NCI-H146 (cell line): ENCODE measurements at regions not wholly inside any gene's neighbourhood (a gene's known extent, or its start where the extent isn't known, plus 50 kb on each side); places are given as distances from the start of the nearest gene placed in this dataset.

ENCODE experiments used
- DNase-seq: peaks from one replicate; lab custom pipeline; 2025; lab: John Stamatoyannopoulos, UW

- DNase-seq = no peak
These were observed 202.8 kb upstream of the CITED2 start for GRCh38 chr6:139577124-139577762.

DNA sequence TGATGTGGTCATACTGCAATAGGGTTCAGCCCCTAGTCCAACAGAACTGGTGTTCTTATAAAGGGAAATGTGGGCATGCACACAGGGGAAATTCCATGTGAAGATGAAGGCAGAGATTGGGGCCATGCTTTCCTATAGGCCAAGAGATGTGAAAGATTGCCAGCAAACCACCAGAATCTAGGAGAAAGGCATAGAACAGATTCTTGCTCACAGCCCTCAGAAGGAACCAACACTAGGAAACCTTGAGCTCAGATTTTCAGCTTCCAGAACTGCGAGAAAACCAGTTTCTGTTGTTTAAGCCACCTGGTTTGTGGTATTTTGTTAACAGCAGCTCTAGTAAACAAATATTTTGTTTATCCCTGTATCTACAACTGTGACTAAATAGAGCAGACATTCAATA, 197.6 kb upstream of the CITED2 start:
- DNase-seq = no peak

GRCh38 chr6:139570166-139570565, 195.7 kb upstream of the CITED2 start:
- DNase-seq = no peak

DNA sequence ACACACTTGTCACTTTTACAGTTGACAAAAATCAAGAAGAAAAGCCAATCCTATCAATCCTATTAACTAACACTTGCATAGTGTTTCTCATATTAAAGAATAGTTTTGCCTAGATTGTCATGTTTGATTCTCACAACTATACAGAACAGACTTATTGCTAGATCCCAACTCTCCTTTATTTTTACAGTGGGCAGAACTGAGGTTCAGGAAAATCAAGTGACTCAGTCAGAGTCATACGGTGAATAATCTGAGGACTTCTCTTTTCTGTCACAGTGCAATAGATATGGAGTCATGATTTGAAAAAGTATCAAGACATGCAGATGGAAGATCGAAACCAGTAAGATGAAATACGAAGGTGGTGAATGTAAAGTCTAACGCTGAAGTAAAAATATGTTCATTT, 195.1 kb upstream of the CITED2 start:
- DNase-seq = no peak

DNA sequence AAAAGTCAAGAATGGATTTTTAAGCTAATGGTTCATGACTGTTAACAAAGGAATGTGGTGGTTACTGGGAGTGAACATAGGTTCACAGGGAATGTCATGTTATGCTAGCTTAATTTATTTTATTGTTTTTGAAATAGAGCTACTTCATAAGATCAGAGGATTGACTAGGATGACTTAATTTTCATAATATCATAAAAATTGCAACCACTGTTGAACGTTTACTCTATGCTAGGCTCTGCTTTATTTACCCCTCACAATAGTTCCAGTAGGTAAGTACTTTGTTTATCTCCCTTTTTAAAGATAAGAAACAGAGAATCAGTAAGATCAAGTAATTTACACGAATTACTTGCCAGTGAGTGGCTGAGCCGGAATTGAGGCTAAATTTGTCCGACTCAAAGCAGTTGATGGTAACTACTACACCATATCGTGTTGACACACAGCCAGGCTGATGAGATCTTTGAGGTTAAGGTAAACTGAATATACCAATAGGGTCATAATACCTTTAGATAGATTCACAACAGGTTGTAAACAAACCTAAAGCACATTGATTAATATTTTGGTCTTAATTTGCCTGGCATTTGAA, 194.6 kb upstream of the CITED2 start:
- no peak for DNase-seq

- DNase-seq = no peak
These were observed 193.9 kb upstream of the CITED2 start for GRCh38 chr6:139568151-139568955.

GRCh38 chr6:139567095-139567494, 192.6 kb upstream of the CITED2 start:
- no peak for DNase-seq

DNA sequence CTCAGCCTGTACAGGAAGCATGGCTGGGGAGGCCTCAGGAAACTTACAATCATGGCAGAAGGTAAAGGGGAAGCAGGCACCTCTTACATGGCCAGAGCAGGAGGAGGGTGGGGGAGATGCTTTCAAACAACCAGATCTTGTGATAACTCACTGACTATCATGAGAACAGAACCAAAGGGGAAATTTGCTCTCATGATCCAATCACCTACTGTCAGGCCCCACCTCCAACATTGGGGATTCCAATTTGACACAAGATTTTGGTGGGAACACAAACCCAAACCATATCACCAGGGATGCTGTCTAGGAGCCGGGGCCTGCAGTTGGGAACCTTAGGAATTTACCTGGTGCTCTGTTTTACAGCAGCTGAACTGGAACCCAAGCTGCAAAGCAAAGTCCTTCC, 191.1 kb upstream of the CITED2 start:
- DNase-seq = no peak

- no peak for DNase-seq
These were observed 183.1 kb upstream of the CITED2 start for GRCh38 chr6:139557547-139557946.

DNA sequence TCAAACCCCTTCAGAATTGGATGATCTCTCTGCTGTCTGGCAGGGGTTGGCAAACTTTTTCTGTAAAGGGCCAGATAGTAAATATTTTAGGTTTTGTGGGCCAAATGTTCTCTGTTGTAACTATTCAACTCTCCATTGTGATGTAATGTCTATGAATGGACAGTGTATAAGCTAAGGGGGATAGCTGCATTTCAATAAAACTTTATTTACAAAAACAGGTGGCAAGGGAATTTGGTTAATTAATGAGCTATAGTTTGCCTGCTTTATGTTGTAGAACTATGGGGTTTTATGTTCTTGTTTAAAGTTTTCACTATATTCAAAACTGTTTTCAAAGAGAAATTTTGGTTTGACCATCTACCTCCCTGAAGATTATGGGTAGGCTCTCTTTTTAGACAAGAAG, 182.1 kb upstream of the CITED2 start:
- no peak for DNase-seq

GRCh38 chr6:139553916-139554315, 179.5 kb upstream of the CITED2 start:
- no peak for DNase-seq

- no peak for DNase-seq
These were observed 176.9 kb upstream of the CITED2 start for GRCh38 chr6:139551376-139551775.

DNA sequence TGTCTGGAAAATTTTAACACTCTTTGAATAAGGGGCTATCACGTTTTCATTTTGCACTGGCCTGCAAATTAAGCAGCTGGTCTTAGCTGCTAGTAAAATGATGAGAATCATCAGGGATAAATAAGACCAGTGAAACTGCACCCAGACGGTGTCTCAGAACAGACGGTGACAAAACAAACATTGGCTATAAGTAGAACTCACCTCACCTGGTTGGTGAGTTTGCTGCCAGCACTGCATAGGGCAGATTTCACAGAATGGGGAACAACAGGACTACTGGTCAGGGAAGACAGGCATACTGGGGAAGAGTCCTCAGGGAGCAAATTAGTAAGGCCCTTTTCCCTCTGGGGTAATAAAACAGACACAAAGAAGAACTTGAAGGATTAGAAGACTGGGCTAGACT, 175.9 kb upstream of the CITED2 start:
- DNase-seq = no peak

DNA sequence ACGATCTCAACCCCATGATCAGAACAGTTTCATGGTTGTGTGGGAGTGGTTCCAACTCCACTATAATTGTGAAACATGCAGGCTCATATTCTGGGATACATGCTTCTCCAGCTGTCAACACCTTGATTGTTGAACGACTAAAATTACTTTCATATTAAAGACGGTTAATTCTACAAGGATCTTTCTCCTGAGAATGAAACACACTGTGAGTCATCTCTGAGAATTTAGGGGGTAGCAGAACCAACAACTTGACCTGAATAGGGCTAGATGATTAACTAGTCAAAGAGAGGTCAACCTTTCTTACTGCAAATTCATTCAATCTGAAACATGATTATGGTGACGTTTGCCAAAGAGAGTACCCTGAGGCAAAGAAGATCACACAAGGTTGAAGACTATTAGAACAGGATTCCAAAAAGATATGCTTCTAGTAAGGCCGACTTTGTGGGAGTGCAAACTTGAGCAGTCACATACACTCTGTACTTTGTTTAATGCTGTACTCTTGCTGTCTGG, 175.2 kb upstream of the CITED2 start:
- no peak for DNase-seq

GRCh38 chr6:139547804-139548203, 173.4 kb upstream of the CITED2 start:
- no peak for DNase-seq

GRCh38 chr6:139547122-139547776, 172.8 kb upstream of the CITED2 start:
- no peak for DNase-seq

GRCh38 chr6:139546106-139546472, 171.6 kb upstream of the CITED2 start:
- no peak for DNase-seq

- DNase-seq = no peak
These were observed 171.0 kb upstream of the CITED2 start for GRCh38 chr6:139545206-139546105.

GRCh38 chr6:139544701-139545057, 170.2 kb upstream of the CITED2 start:
- no peak for DNase-seq

DNA sequence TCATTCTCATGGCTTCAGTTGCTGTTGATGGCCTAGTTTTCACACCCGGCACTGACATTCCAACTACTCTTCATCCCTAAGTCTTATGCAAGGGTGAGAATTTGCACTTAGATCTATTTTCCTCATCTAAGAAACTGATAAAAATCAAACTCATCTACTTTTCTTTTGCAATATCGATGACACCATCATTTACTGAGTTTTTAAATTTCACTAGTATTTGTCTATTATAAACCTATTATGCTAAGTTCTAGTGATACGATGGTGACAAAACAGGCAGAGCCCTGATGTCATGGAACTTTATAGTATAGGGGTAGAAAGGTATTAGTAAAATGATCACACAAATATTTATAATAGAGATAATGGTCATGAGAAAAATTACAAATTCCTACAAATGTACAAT, 167.9 kb upstream of the CITED2 start:
- DNase-seq = no peak

- no peak for DNase-seq
These were observed 166.4 kb upstream of the CITED2 start for GRCh38 chr6:139540894-139541293.

DNA sequence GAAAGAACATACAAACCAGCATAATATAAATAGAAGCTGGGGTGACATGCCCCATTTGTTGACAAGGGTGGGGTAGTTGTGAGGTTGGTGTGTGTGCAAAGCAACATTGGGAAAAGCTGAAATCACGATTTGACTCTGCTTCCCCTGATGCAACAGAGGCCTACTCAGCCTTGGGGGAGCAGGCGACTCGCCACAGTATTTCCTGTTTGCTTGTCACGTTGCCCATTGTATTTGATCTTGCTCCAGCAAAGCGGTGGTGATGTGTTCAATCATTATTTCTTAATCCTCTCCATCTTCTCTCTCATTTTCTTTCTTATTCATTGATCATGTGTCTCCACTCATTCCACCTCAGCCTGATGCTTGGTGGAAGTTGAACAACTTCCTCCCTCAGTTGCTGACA, 165.8 kb upstream of the CITED2 start:
- no peak for DNase-seq
